ENCODE measurements at regions not wholly inside any gene's neighbourhood (a gene's known extent, or its start where the extent isn't known, plus 50 kb on each side); places are given as distances from the start of the nearest gene placed in this dataset.

GRCh38 chr1:232432313-232432712 is 197.6 kb downstream of the SIPA1L2 start:
- WGBS, 2 donors = 60 to 69% methylated on average over 8 of the region's 8 CpGs

GRCh38 chr1:232431748-232432147 is 198.2 kb downstream of the SIPA1L2 start:
- DNase-seq = no peak
- H3K36me3 ChIP-seq = peaks cover 0 to 2% of the 10 kb centered on the region in 2 donors
- no peaks in the 10 kb centered on the region for H3K9me3 ChIP-seq
- WGBS, 2 donors = 91 to 93% methylated on average over 4 of the region's 4 CpGs
- no peak overlapping the region for H3K27ac ChIP-seq
- no peaks in the 10 kb centered on the region for H3K27me3 ChIP-seq
- H3K4me3 ChIP-seq (replicated peaks in 1 of 3) = no peak overlapping the region
- TF ChIP-seq CTCF (IDR thresholded peaks at IDR 0.05) (no peak), POLR2A (IDR thresholded peaks at IDR 0.05) (no peak)
- intact Hi-C loops (cut with DNase I) = no loop called here
- H3K4me1 ChIP-seq = peaks cover 6 to 23% of the 10 kb centered on the region in 2 donors

More at GRCh38 chr1:232432313-232432712, 197.6 kb downstream of the SIPA1L2 start:
- H3K27ac ChIP-seq = no peak overlapping the region
- H3K4me3 ChIP-seq (replicated peaks in 1 of 3) = no peak overlapping the region
- TF ChIP-seq CTCF (IDR thresholded peaks at IDR 0.05) (no peak), POLR2A (IDR thresholded peaks at IDR 0.05) (no peak)
- no peaks in the 10 kb centered on the region for H3K9me3 ChIP-seq
- no peaks in the 10 kb centered on the region for H3K27me3 ChIP-seq
- peak in 1 of 2 donors; percentile 20 for DNase-seq
- peaks cover 0 to 2% of the 10 kb centered on the region in 2 donors for H3K36me3 ChIP-seq
- intact Hi-C loops (cut with DNase I) = no loop called here
- peaks cover 6 to 23% of the 10 kb centered on the region in 2 donors for H3K4me1 ChIP-seq

- intact Hi-C loops (cut with DNase I) = no loop called here
- no peak overlapping the region for H3K4me3 ChIP-seq (replicated peaks in 1 of 3)
- H3K27ac ChIP-seq = no peak overlapping the region
- H3K4me1 ChIP-seq = peaks cover 6 to 23% of the 10 kb centered on the region in 2 donors
- TF ChIP-seq POLR2A (IDR thresholded peaks at IDR 0.05) = no peak
- no peak for TF ChIP-seq CTCF (IDR thresholded peaks at IDR 0.05)
- WGBS, 2 donors = 94 to 95% methylated on average over 6 of the region's 6 CpGs
- H3K36me3 ChIP-seq = peaks cover 0 to 2% of the 10 kb centered on the region in 2 donors
- no peak for DNase-seq
- no peaks in the 10 kb centered on the region for H3K9me3 ChIP-seq
- H3K27me3 ChIP-seq = no peaks in the 10 kb centered on the region
Observed at GRCh38 chr1:232431326-232431725, 198.6 kb downstream of the SIPA1L2 start.

GRCh38 chr1:232430467-232430866 is 199.5 kb downstream of the SIPA1L2 start:
- DNase-seq = no peak
- intact Hi-C loops (cut with DNase I) = no loop called here
- TF ChIP-seq POLR2A (IDR thresholded peaks at IDR 0.05) (no peak), CTCF (IDR thresholded peaks at IDR 0.05) (no peak)
- WGBS, 2 donors = 88 to 94% methylated on average over 6 of the region's 6 CpGs
- H3K9me3 ChIP-seq = no peaks in the 10 kb centered on the region
- H3K4me3 ChIP-seq (replicated peaks in 1 of 3) = no peak overlapping the region
- H3K27ac ChIP-seq = no peak overlapping the region
- peaks cover 0 to 2% of the 10 kb centered on the region in 2 donors for H3K36me3 ChIP-seq
- no peaks in the 10 kb centered on the region for H3K27me3 ChIP-seq
- peaks cover 4 to 21% of the 10 kb centered on the region in 2 donors for H3K4me1 ChIP-seq

- no peak for TF ChIP-seq CTCF (IDR thresholded peaks at IDR 0.05)
- no peak for TF ChIP-seq POLR2A (IDR thresholded peaks at IDR 0.05)
- intact Hi-C loops (cut with DNase I) = no loop called here
- no peak overlapping the region for H3K4me3 ChIP-seq (replicated peaks in 1 of 3)
- peaks cover 11 to 29% of the 10 kb centered on the region in 2 donors for H3K4me1 ChIP-seq
- WGBS, 2 donors = 86 to 88% methylated on average over 13 of the region's 13 CpGs
- no peaks in the 10 kb centered on the region for H3K36me3 ChIP-seq
- H3K9me3 ChIP-seq = no peaks in the 10 kb centered on the region
- no peak overlapping the region for H3K27ac ChIP-seq
- no peaks in the 10 kb centered on the region for H3K27me3 ChIP-seq
- DNase-seq = no peak
Observed at GRCh38 chr1:232428786-232429530, 201.0 kb downstream of the SIPA1L2 start.
